Uterus (tissue), 2 donors: ENCODE measurements at regions not wholly inside any gene's neighbourhood (a gene's known extent, or its start where the extent isn't known, plus 50 kb on each side); places are given as distances from the start of the nearest gene placed in this dataset.

Experiments
- POLR2A ChIP-seq, 2 donors: fragments of 450-650 bp; IDR thresholded peaks; one replicate each; pipeline ENCODE4 v1.6.1; 2016; ENCODE audit warnings: antibody characterized with exemption in 2 of 2, mild to moderate bottlenecking in 1 of 2, moderate library complexity in 1 of 2
- TF ChIP-seq, protein P1 (sequence below), 4 experiments: fragments of 200-600 bp in 2 of 4; fragments of 450-650 bp in 2 of 4; sonication (generic) in 2 of 4; IDR thresholded peaks; one replicate each; pipeline ENCODE4 v1.5.1; 2016 to 2019; ENCODE audit warnings: antibody characterized with exemption in 4 of 4, mild to moderate bottlenecking in 2 of 4, moderate library complexity in 1 of 4

DNA sequence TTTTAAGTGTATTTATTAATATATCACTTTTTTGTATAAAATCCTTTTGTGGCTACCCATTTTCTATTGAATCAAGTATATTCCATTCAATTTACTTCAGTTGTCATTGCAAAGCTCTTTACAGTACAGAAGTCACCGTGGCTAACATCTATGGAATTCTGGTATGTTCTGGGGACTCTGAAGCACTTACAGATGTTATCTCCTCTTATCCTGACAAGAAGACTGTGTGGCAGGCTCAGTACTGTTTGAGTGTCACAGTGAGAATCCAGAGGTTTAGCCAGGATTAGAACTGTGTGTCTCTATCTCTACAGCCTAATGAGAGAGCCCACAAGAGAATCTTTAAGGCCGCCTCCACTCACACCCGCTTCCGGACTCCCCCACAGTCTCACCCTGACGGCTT lies 78.2 kb upstream of the SORBS2 start:
- TF ChIP-seq, protein P1, sequence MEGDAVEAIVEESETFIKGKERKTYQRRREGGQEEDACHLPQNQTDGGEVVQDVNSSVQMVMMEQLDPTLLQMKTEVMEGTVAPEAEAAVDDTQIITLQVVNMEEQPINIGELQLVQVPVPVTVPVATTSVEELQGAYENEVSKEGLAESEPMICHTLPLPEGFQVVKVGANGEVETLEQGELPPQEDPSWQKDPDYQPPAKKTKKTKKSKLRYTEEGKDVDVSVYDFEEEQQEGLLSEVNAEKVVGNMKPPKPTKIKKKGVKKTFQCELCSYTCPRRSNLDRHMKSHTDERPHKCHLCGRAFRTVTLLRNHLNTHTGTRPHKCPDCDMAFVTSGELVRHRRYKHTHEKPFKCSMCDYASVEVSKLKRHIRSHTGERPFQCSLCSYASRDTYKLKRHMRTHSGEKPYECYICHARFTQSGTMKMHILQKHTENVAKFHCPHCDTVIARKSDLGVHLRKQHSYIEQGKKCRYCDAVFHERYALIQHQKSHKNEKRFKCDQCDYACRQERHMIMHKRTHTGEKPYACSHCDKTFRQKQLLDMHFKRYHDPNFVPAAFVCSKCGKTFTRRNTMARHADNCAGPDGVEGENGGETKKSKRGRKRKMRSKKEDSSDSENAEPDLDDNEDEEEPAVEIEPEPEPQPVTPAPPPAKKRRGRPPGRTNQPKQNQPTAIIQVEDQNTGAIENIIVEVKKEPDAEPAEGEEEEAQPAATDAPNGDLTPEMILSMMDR (IDR thresholded peaks at IDR 0.05), result no peak
- TF ChIP-seq POLR2A (IDR thresholded peaks at IDR 0.05), result no peak
